ENCODE measurements at regions not wholly inside any gene's neighbourhood (a gene's known extent, or its start where the extent isn't known, plus 50 kb on each side); places are given as distances from the start of the nearest gene placed in this dataset.

GRCh38 chr13:80201694-80202468 is 139.0 kb downstream of the SPRY2 start:
- Histone ChIP-seq H3K27ac (ENCODE audit: low read depth, low read length) (no peak overlapping the region), H4K20me1 (ENCODE audit: insufficient read depth) (no peaks in the 10 kb centered on the region), H3K79me2 (ENCODE audit: insufficient read depth, low read length) (no peaks in the 10 kb centered on the region), H3K36me3 (ENCODE audit: control insufficient read depth in 1 of 2, insufficient read depth in 2 of 2, low read length in 2 of 2) (no peaks in the 10 kb centered on the region), H3K4me1 (ENCODE audit: control insufficient read depth in 1 of 2, insufficient read depth in 2 of 2, low read length in 2 of 2) (no peaks in the 10 kb centered on the region), H3K9ac (ENCODE audit: low read length) (no peak overlapping the region), H3K9me2 (ENCODE audit: insufficient read depth) (no peaks in the 10 kb centered on the region), H3K27me3 (ENCODE audit: insufficient read depth, low read length) (no peaks in the 10 kb centered on the region), H3K4me3 (replicated peaks in 1 of 2; ENCODE audit: low read depth in 1 of 2, low read length in 2 of 2) (no peak overlapping the region), H2AFZ (ENCODE audit: low read depth, low read length, poor library complexity, severe bottlenecking) (no peak overlapping the region), H3K9me3 (ENCODE audit: control insufficient read depth in 1 of 2, insufficient read depth in 1 of 2, low read depth in 1 of 2, low read length in 2 of 2) (no peaks in the 10 kb centered on the region), H3K4me2 (ENCODE audit: low read length) (no peak overlapping the region)
- RAD21 ChIA-PET (ENCODE audit: low non-redundant PET in 1 of 2, low total read pairs in 2 of 2, uncharacterized antibody in 2 of 2, unreplicated experiment in 2 of 2): no interaction called here
- CTCF ChIA-PET: no interaction called here
- BruUV-seq (replicated peaks): no TSS peak
- TF ChIP-seq EZH2 (IDR thresholded peaks at IDR 0.05) (no peak), SP1 (IDR thresholded peaks at IDR 0.05; ENCODE audit: low read depth) (no peak), SIN3A (IDR thresholded peaks at IDR 0.05; ENCODE audit: low read depth) (no peak), SRF (IDR thresholded peaks at IDR 0.05; ENCODE audit: low read depth) (no peak), RAD21 (IDR thresholded peaks at IDR 0.05; ENCODE audit: low read depth) (no peak), YY1 (IDR thresholded peaks at IDR 0.05; ENCODE audit: extremely low read depth, insufficient replicate concordance, low read depth, low read length) (no peak), CBX3 (IDR thresholded peaks at IDR 0.05; ENCODE audit: low read depth) (no peak), ZNF274 (IDR thresholded peaks at IDR 0.05; ENCODE audit: low read depth, low read length) (no peak), ELF1 (IDR thresholded peaks at IDR 0.05; ENCODE audit: borderline replicate concordance, low read depth) (no peak)
- TF ChIP-seq, protein P1, sequence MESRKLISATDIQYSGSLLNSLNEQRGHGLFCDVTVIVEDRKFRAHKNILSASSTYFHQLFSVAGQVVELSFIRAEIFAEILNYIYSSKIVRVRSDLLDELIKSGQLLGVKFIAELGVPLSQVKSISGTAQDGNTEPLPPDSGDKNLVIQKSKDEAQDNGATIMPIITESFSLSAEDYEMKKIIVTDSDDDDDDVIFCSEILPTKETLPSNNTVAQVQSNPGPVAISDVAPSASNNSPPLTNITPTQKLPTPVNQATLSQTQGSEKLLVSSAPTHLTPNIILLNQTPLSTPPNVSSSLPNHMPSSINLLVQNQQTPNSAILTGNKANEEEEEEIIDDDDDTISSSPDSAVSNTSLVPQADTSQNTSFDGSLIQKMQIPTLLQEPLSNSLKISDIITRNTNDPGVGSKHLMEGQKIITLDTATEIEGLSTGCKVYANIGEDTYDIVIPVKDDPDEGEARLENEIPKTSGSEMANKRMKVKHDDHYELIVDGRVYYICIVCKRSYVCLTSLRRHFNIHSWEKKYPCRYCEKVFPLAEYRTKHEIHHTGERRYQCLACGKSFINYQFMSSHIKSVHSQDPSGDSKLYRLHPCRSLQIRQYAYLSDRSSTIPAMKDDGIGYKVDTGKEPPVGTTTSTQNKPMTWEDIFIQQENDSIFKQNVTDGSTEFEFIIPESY (IDR thresholded peaks at IDR 0.05; ENCODE audit: extremely low read depth, insufficient replicate concordance, low read length): no peak
- TF ChIP-seq, protein P2, sequence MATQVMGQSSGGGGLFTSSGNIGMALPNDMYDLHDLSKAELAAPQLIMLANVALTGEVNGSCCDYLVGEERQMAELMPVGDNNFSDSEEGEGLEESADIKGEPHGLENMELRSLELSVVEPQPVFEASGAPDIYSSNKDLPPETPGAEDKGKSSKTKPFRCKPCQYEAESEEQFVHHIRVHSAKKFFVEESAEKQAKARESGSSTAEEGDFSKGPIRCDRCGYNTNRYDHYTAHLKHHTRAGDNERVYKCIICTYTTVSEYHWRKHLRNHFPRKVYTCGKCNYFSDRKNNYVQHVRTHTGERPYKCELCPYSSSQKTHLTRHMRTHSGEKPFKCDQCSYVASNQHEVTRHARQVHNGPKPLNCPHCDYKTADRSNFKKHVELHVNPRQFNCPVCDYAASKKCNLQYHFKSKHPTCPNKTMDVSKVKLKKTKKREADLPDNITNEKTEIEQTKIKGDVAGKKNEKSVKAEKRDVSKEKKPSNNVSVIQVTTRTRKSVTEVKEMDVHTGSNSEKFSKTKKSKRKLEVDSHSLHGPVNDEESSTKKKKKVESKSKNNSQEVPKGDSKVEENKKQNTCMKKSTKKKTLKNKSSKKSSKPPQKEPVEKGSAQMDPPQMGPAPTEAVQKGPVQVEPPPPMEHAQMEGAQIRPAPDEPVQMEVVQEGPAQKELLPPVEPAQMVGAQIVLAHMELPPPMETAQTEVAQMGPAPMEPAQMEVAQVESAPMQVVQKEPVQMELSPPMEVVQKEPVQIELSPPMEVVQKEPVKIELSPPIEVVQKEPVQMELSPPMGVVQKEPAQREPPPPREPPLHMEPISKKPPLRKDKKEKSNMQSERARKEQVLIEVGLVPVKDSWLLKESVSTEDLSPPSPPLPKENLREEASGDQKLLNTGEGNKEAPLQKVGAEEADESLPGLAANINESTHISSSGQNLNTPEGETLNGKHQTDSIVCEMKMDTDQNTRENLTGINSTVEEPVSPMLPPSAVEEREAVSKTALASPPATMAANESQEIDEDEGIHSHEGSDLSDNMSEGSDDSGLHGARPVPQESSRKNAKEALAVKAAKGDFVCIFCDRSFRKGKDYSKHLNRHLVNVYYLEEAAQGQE (IDR thresholded peaks at IDR 0.05; ENCODE audit: low read depth): no peak
- POLR2A ChIA-PET: no interaction called here
- no peak for ATAC-seq
- no peak for DNase-seq (ENCODE audit: low read depth, low spot score)
- intact Hi-C loops (cut with micrococcal nuclease): no loop called here
